Activated T-cell treated with anti-CD3 and anti-CD28 coated beads, Interleukin-2, amount 50 U/mL, for 24 hours (primary cell): ENCODE measurements at regions not wholly inside any gene's neighbourhood (a gene's known extent, or its start where the extent isn't known, plus 50 kb on each side); places are given as distances from the start of the nearest gene placed in this dataset.
"Not testable (repeated sequence)": the region's sequence is repeated elsewhere in the genome, so short reads cannot be mapped to it uniquely, and the experiment has no call there.

Source experiments
- DNase-seq: peaks from one replicate; pipeline ENCODE4 v3.0.0-alpha.2; 2020
- H3K27ac Mint-ChIP-seq: 2 replicates; pipeline ENCODE4 v1.8.0; 2020; ENCODE audit warnings: mild to moderate bottlenecking, mixed read lengths
- H3K27me3 Mint-ChIP-seq: 2 replicates; pipeline ENCODE4 v1.8.0; 2020; ENCODE audit warnings: mixed read lengths
- H3K36me3 Mint-ChIP-seq: 2 replicates; pipeline ENCODE4 v1.8.0; 2020; ENCODE audit warnings: low read depth, mixed read lengths
- H3K4me1 Mint-ChIP-seq: 2 replicates; pipeline ENCODE4 v1.8.0; 2020; ENCODE audit warnings: low read depth, mixed read lengths
- H3K4me3 Mint-ChIP-seq: 2 replicates; pipeline ENCODE4 v1.8.0; 2020; ENCODE audit warnings: mild to moderate bottlenecking, moderate library complexity, mixed read lengths
- H3K9me3 Mint-ChIP-seq: 2 replicates; pipeline ENCODE4 v1.8.0; 2020; ENCODE audit warnings: mixed read lengths

GRCh38 chr11:44418456-44418830 is 108.5 kb upstream of the ALX4 start:
- H3K4me3 Mint-ChIP-seq, result no peak overlapping the region
- DNase-seq, result no peak
- H3K27me3 Mint-ChIP-seq, result peaks cover 36% of the 10 kb centered on the region
- H3K4me1 Mint-ChIP-seq, result no peaks in the 10 kb centered on the region
- H3K27ac Mint-ChIP-seq, result no peak overlapping the region
- H3K9me3 Mint-ChIP-seq, result no peaks in the 10 kb centered on the region
- no peaks in the 10 kb centered on the region for H3K36me3 Mint-ChIP-seq

- no peak overlapping the region for H3K4me3 Mint-ChIP-seq
- H3K36me3 Mint-ChIP-seq, result no peaks in the 10 kb centered on the region
- H3K9me3 Mint-ChIP-seq, result no peaks in the 10 kb centered on the region
- H3K27me3 Mint-ChIP-seq, result peaks cover 39% of the 10 kb centered on the region
- no peak overlapping the region for H3K27ac Mint-ChIP-seq
- DNase-seq, result no peak
- no peaks in the 10 kb centered on the region for H3K4me1 Mint-ChIP-seq
Measured at GRCh38 chr11:44421090-44421675, 111.2 kb upstream of the ALX4 start.

- Mint-ChIP-seq H3K9me3 (no peaks in the 10 kb centered on the region), H3K4me1 (no peaks in the 10 kb centered on the region), H3K27ac (no peak overlapping the region), H3K4me3 (no peak overlapping the region), H3K36me3 (no peaks in the 10 kb centered on the region), H3K27me3 (peaks cover 38% of the 10 kb centered on the region)
- DNase-seq, result no peak
Measured at GRCh38 chr11:44423289-44423688, 113.3 kb upstream of the ALX4 start.

GRCh38 chr11:44424841-44425240 is 114.9 kb upstream of the ALX4 start:
- Mint-ChIP-seq H3K27me3 (peaks cover 41% of the 10 kb centered on the region), H3K36me3 (no peaks in the 10 kb centered on the region), H3K4me3 (no peak overlapping the region), H3K9me3 (no peaks in the 10 kb centered on the region), H3K4me1 (no peaks in the 10 kb centered on the region), H3K27ac (no peak overlapping the region)
- DNase-seq, result no peak

- no peak overlapping the region for H3K27ac Mint-ChIP-seq
- H3K27me3 Mint-ChIP-seq, result peaks cover 36% of the 10 kb centered on the region
- no peaks in the 10 kb centered on the region for H3K9me3 Mint-ChIP-seq
- no peak for DNase-seq
- no peak overlapping the region for H3K4me3 Mint-ChIP-seq
- no peaks in the 10 kb centered on the region for H3K4me1 Mint-ChIP-seq
- no peaks in the 10 kb centered on the region for H3K36me3 Mint-ChIP-seq
Measured at GRCh38 chr11:44426119-44426518, 116.2 kb upstream of the ALX4 start.

- Mint-ChIP-seq H3K27me3 (peaks cover 36% of the 10 kb centered on the region), H3K36me3 (no peaks in the 10 kb centered on the region), H3K27ac (no peak overlapping the region), H3K4me3 (no peak overlapping the region), H3K9me3 (no peaks in the 10 kb centered on the region), H3K4me1 (no peaks in the 10 kb centered on the region)
- DNase-seq, result no peak
Measured at GRCh38 chr11:44426958-44427357, 117.0 kb upstream of the ALX4 start.

GRCh38 chr11:44427432-44427831 is 117.5 kb upstream of the ALX4 start:
- DNase-seq, result no peak
- Mint-ChIP-seq H3K9me3 (no peaks in the 10 kb centered on the region), H3K36me3 (no peaks in the 10 kb centered on the region), H3K4me1 (no peaks in the 10 kb centered on the region), H3K27ac (no peak overlapping the region), H3K27me3 (peaks cover 37% of the 10 kb centered on the region), H3K4me3 (no peak overlapping the region)

- H3K27me3 Mint-ChIP-seq, result peaks cover 35% of the 10 kb centered on the region
- no peak overlapping the region for H3K4me3 Mint-ChIP-seq
- no peak overlapping the region for H3K27ac Mint-ChIP-seq
- DNase-seq, result no peak
- H3K36me3 Mint-ChIP-seq, result no peaks in the 10 kb centered on the region
- H3K4me1 Mint-ChIP-seq, result no peaks in the 10 kb centered on the region
- H3K9me3 Mint-ChIP-seq, result no peaks in the 10 kb centered on the region
Measured at GRCh38 chr11:44430140-44430539, 120.2 kb upstream of the ALX4 start.

- no peaks in the 10 kb centered on the region for H3K9me3 Mint-ChIP-seq
- H3K27me3 Mint-ChIP-seq, result peaks cover 55% of the 10 kb centered on the region
- H3K4me1 Mint-ChIP-seq, result no peaks in the 10 kb centered on the region
- H3K4me3 Mint-ChIP-seq, result no peak overlapping the region
- H3K36me3 Mint-ChIP-seq, result no peaks in the 10 kb centered on the region
- H3K27ac Mint-ChIP-seq, result no peak overlapping the region
- no peak for DNase-seq
Measured at GRCh38 chr11:44434191-44434590, 124.3 kb upstream of the ALX4 start.

GRCh38 chr11:44437122-44437521 is 127.2 kb upstream of the ALX4 start:
- Mint-ChIP-seq H3K9me3 (peaks cover 5% of the 10 kb centered on the region), H3K36me3 (no peaks in the 10 kb centered on the region), H3K4me3 (no peak overlapping the region), H3K27me3 (peaks cover 75% of the 10 kb centered on the region), H3K4me1 (no peaks in the 10 kb centered on the region), H3K27ac (no peak overlapping the region)
- no peak for DNase-seq

- peaks cover 42% of the 10 kb centered on the region for H3K27me3 Mint-ChIP-seq
- not testable (repeated sequence) for H3K4me3 Mint-ChIP-seq, H3K27ac Mint-ChIP-seq, H3K9me3 Mint-ChIP-seq, DNase-seq, H3K4me1 Mint-ChIP-seq, H3K36me3 Mint-ChIP-seq
Measured at GRCh38 chr11:44442893-44443673, 122.4 kb upstream of the CD82 start.

- no peak overlapping the region for H3K27ac Mint-ChIP-seq
- H3K36me3 Mint-ChIP-seq, result no peaks in the 10 kb centered on the region
- H3K9me3 Mint-ChIP-seq, result peaks cover 8% of the 10 kb centered on the region
- H3K4me3 Mint-ChIP-seq, result no peak overlapping the region
- no peak for DNase-seq
- no peaks in the 10 kb centered on the region for H3K4me1 Mint-ChIP-seq
- H3K27me3 Mint-ChIP-seq, result peaks cover 34% of the 10 kb centered on the region
Measured at GRCh38 chr11:44443836-44444769, 121.4 kb upstream of the CD82 start.

GRCh38 chr11:44444770-44445321 is 120.6 kb upstream of the CD82 start:
- H3K4me1 Mint-ChIP-seq, result no peaks in the 10 kb centered on the region
- H3K27me3 Mint-ChIP-seq, result peaks cover 29% of the 10 kb centered on the region
- H3K4me3 Mint-ChIP-seq, result no peak overlapping the region
- no peak overlapping the region for H3K27ac Mint-ChIP-seq
- no peak for DNase-seq
- H3K36me3 Mint-ChIP-seq, result no peaks in the 10 kb centered on the region
- peaks cover 6% of the 10 kb centered on the region for H3K9me3 Mint-ChIP-seq

- no peak overlapping the region for H3K27ac Mint-ChIP-seq
- peaks cover 5% of the 10 kb centered on the region for H3K9me3 Mint-ChIP-seq
- no peaks in the 10 kb centered on the region for H3K4me1 Mint-ChIP-seq
- H3K36me3 Mint-ChIP-seq, result no peaks in the 10 kb centered on the region
- peaks cover 22% of the 10 kb centered on the region for H3K27me3 Mint-ChIP-seq
- no peak overlapping the region for H3K4me3 Mint-ChIP-seq
- no peak for DNase-seq
Measured at GRCh38 chr11:44445500-44446365, 119.7 kb upstream of the CD82 start.
